ENCODE measurements at regions not wholly inside any gene's neighbourhood (a gene's known extent, or its start where the extent isn't known, plus 50 kb on each side); places are given as distances from the start of the nearest gene placed in this dataset.

GRCh38 chr3:182738583-182739411, 54.5 kb upstream of the ATP11B start:
- no peak for DNase-seq (ENCODE audit: extremely low spot score)
- ChIA-PET CTCF (interaction anchor here (1.0 to 1.1 kb wide), 2 partner anchors 23 to 25 kb away, joined by 3 read pairs; no protein-coding TSS in a partner anchor), POLR2A (no interaction called here)
- TF ChIP-seq CTCF (IDR thresholded peaks at IDR 0.05; ENCODE audit: control extremely low read depth, extremely low read depth, low read depth, missing control alignments) = no peak

- TF ChIP-seq CTCF (IDR thresholded peaks at IDR 0.05; ENCODE audit: control extremely low read depth, extremely low read depth, low read depth, missing control alignments) = no peak
- DNase-seq (ENCODE audit: extremely low spot score) = no peak
- ChIA-PET CTCF (interaction anchor here (1.0 to 1.1 kb wide), 3 partner anchors 22 to 26 kb away, joined by 3 read pairs; no protein-coding TSS in a partner anchor), POLR2A (no interaction called here)
Observed at GRCh38 chr3:182739619-182740018, 53.7 kb upstream of the ATP11B start.

- no peak for DNase-seq (ENCODE audit: extremely low spot score)
- CTCF ChIA-PET = interaction anchor here (1.1 kb wide), 1 partner anchor 24 kb away, joined by 3 read pairs; no protein-coding TSS in a partner anchor
Observed at GRCh38 chr3:182740710-182741109, 52.6 kb upstream of the ATP11B start.

GRCh38 chr3:182741214-182741613, 52.1 kb upstream of the ATP11B start:
- no peak for DNase-seq (ENCODE audit: extremely low spot score)
- ChIA-PET POLR2A (no interaction called here), CTCF (no interaction called here)
- TF ChIP-seq CTCF (IDR thresholded peaks at IDR 0.05; ENCODE audit: control extremely low read depth, extremely low read depth, low read depth, missing control alignments) = no peak

More at GRCh38 chr3:182740710-182741109, 52.6 kb upstream of the ATP11B start:
- TF ChIP-seq CTCF (IDR thresholded peaks at IDR 0.05; ENCODE audit: control extremely low read depth, extremely low read depth, low read depth, missing control alignments) = no peak
- POLR2A ChIA-PET = no interaction called here
